Upper lobe of right lung (tissue), 1 donor: ENCODE measurements at regions not wholly inside any gene's neighbourhood (a gene's known extent, or its start where the extent isn't known, plus 50 kb on each side); places are given as distances from the start of the nearest gene placed in this dataset.
"Not testable (repeated sequence)": the region's sequence is repeated elsewhere in the genome, so short reads cannot be mapped to it uniquely, and the experiment has no call there.

Experiments used
- ATAC-seq: fragments of 200-7000 bp; cut with Tn5 transposase; one replicate; pipeline ENCODE4 v1.9.1; 2020; ENCODE audit warnings: mild to moderate bottlenecking, moderate library complexity
- DNase-seq: peaks from one replicate; pipeline ENCODE4 v3.0.0-alpha.2; 2020
- H3K27ac ChIP-seq: fragments of 200-600 bp; one replicate; pipeline ENCODE4 v1.8.0; 2022
- H3K27me3 ChIP-seq: fragments of 200-600 bp; one replicate; pipeline ENCODE4 v1.8.0; 2022; ENCODE audit warnings: mild to moderate bottlenecking
- H3K36me3 ChIP-seq: fragments of 200-600 bp; one replicate; pipeline ENCODE4 v1.8.0; 2022
- H3K4me1 ChIP-seq: fragments of 200-600 bp; one replicate; pipeline ENCODE4 v1.8.0; 2022
- H3K4me3 ChIP-seq: fragments of 200-600 bp; one replicate; pipeline ENCODE4 v1.8.0; 2022; ENCODE audit warnings: mild to moderate bottlenecking
- H3K9me3 ChIP-seq: fragments of 200-600 bp; one replicate; pipeline ENCODE4 v1.8.0; 2022
- CTCF ChIP-seq: fragments of 200-600 bp; IDR thresholded peaks from one replicate; pipeline ENCODE4 v1.8.0; 2022; ENCODE audit warnings: antibody characterized with exemption
- intact Hi-C: fragments of 100-400 bp; cut with DNase I; formaldehyde crosslinking; loops from one replicate; pipeline ENCODE4 v1.11.0; 2022
- donor health status: DM: no; HTN: yes; CAD: no; lungs with severe emphysema.

- H3K36me3 ChIP-seq = no peaks in the 10 kb centered on the region
- H3K27ac ChIP-seq = no peak overlapping the region
- H3K4me1 ChIP-seq = no peaks in the 10 kb centered on the region
- DNase-seq (no peak), ATAC-seq (peak; percentile 81)
- intact Hi-C loops = no loop called here
- no peaks in the 10 kb centered on the region for H3K9me3 ChIP-seq
- H3K27me3 ChIP-seq = no peaks in the 10 kb centered on the region
- no peak overlapping the region for H3K4me3 ChIP-seq
- no peak for TF ChIP-seq CTCF
Measured at GRCh38 chr4:122086338-122087065, 65.6 kb upstream of the BLTP1 start.

- Histone ChIP-seq H3K27ac (no peak overlapping the region), H3K9me3 (no peaks in the 10 kb centered on the region), H3K4me1 (no peaks in the 10 kb centered on the region), H3K36me3 (no peaks in the 10 kb centered on the region), H3K27me3 (no peaks in the 10 kb centered on the region), H3K4me3 (no peak overlapping the region)
- no peak for ATAC-seq
- intact Hi-C loops = no loop called here
- no peak for DNase-seq
- no peak for TF ChIP-seq CTCF
Measured at GRCh38 chr4:122083989-122084388, 68.1 kb upstream of the BLTP1 start.

GRCh38 chr4:122083351-122083750 lies 68.8 kb upstream of the BLTP1 start:
- TF ChIP-seq CTCF = no peak
- H3K27ac ChIP-seq = no peak overlapping the region
- no peaks in the 10 kb centered on the region for H3K4me1 ChIP-seq
- no peaks in the 10 kb centered on the region for H3K9me3 ChIP-seq
- ATAC-seq (no peak), DNase-seq (no peak)
- no peak overlapping the region for H3K4me3 ChIP-seq
- no peaks in the 10 kb centered on the region for H3K36me3 ChIP-seq
- H3K27me3 ChIP-seq = no peaks in the 10 kb centered on the region
- intact Hi-C loops = no loop called here

- Histone ChIP-seq H3K4me3 (no peak overlapping the region), H3K4me1 (no peaks in the 10 kb centered on the region), H3K27me3 (no peaks in the 10 kb centered on the region), H3K36me3 (no peaks in the 10 kb centered on the region), H3K9me3 (no peaks in the 10 kb centered on the region), H3K27ac (no peak overlapping the region)
- no peak for ATAC-seq
- TF ChIP-seq CTCF = no peak
- intact Hi-C loops = no loop called here
- no peak for DNase-seq
Measured at GRCh38 chr4:122082661-122083060, 69.5 kb upstream of the BLTP1 start.

- H3K27me3 ChIP-seq, H3K4me1 ChIP-seq, intact Hi-C loops, DNase-seq, H3K36me3 ChIP-seq, H3K27ac ChIP-seq, H3K4me3 ChIP-seq, H3K9me3 ChIP-seq: not testable (repeated sequence)
- peak; percentile 73 for ATAC-seq
Measured at GRCh38 chr4:122077653-122078052, 74.5 kb upstream of the BLTP1 start.

- H3K27ac ChIP-seq, H3K27me3 ChIP-seq, H3K4me3 ChIP-seq, H3K4me1 ChIP-seq, H3K36me3 ChIP-seq, H3K9me3 ChIP-seq, ATAC-seq, intact Hi-C loops, DNase-seq: not testable (repeated sequence)
Measured at GRCh38 chr4:122076835-122077234, 75.3 kb upstream of the BLTP1 start.

- intact Hi-C loops = no loop called here
- no peak for TF ChIP-seq CTCF
- Histone ChIP-seq H3K9me3 (no peaks in the 10 kb centered on the region), H3K27me3 (no peaks in the 10 kb centered on the region), H3K4me1 (no peaks in the 10 kb centered on the region), H3K27ac (no peak overlapping the region), H3K36me3 (no peaks in the 10 kb centered on the region), H3K4me3 (no peak overlapping the region)
- DNase-seq (no peak), ATAC-seq (no peak)
Measured at GRCh38 chr4:122073615-122074014, 78.5 kb upstream of the BLTP1 start.
